GM12878 (cell line): ENCODE measurements at regions not wholly inside any gene's neighbourhood (a gene's known extent, or its start where the extent isn't known, plus 50 kb on each side); places are given as distances from the start of the nearest gene placed in this dataset.

Experiments
- ATF3 ChIP-seq: IDR thresholded peaks from 2 replicates; pipeline ENCODE4 v1.6.1; 2011; ENCODE audit warnings: low read depth, mild to moderate bottlenecking, low read length, moderate library complexity, borderline replicate concordance; ENCODE audit errors: extremely low read depth
- BACH1 ChIP-seq: fragments of 450-650 bp; IDR thresholded peaks from 2 replicates; pipeline ENCODE4 v1.6.1; 2017; ENCODE audit warnings: mild to moderate bottlenecking, borderline replicate concordance
- CEBPZ ChIP-seq: fragments of 150-350 bp; IDR thresholded peaks from 2 replicates; pipeline ENCODE4 v1.6.1; 2016; ENCODE audit warnings: low read depth, low read length
- CHD1 ChIP-seq: IDR thresholded peaks from 2 replicates; pipeline ENCODE4 v1.6.1; 2012; ENCODE audit warnings: low read depth, low read length, improper control_type of control experiment
- CHD2 ChIP-seq: IDR thresholded peaks from 2 replicates; pipeline ENCODE4 v1.6.1; 2011; ENCODE audit warnings: low read depth, low read length, improper control_type of control experiment, borderline replicate concordance
- FOS ChIP-seq: IDR thresholded peaks from 3 replicates; pipeline ENCODE4 v1.6.1; 2011; ENCODE audit warnings: borderline replicate concordance; ENCODE audit not compliant: insufficient read length; ENCODE audit errors: extremely low read depth
- GATAD2B ChIP-seq: fragments of 450-650 bp; conservative IDR thresholded peaks from 2 replicates; pipeline ENCODE4 v1.6.1; 2017; ENCODE audit warnings: low read depth, mild to moderate bottlenecking, moderate library complexity
- IRF5 ChIP-seq: fragments of 450-650 bp; IDR thresholded peaks from 2 replicates; pipeline ENCODE4 v1.6.1; 2017; ENCODE audit warnings: borderline replicate concordance
- MAX ChIP-seq: IDR thresholded peaks from 2 replicates; pipeline ENCODE4 v1.6.1; 2012; ENCODE audit warnings: low read depth, low read length, improper control_type of control experiment
- MEF2A ChIP-seq: IDR thresholded peaks from 2 replicates; pipeline ENCODE4 v1.6.1; 2011; ENCODE audit warnings: low read depth, mild to moderate bottlenecking, low read length, moderate library complexity; ENCODE audit not compliant: insufficient read depth
- MLLT1 ChIP-seq: fragments of 450-650 bp; IDR thresholded peaks from 2 replicates; pipeline ENCODE4 v1.6.1; 2016; ENCODE audit warnings: mild to moderate bottlenecking
- MYC ChIP-seq: IDR thresholded peaks from 2 replicates; pipeline ENCODE4 v1.6.1; 2011; ENCODE audit warnings: mild to moderate bottlenecking, low read length, moderate library complexity, inconsistent platforms; ENCODE audit not compliant: insufficient read depth, insufficient replicate concordance, insufficient read length, severe bottlenecking
- NBN ChIP-seq: fragments of 450-650 bp; IDR thresholded peaks from 2 replicates; pipeline ENCODE4 v1.6.1; 2016
- PRDM15 ChIP-seq: fragments of 450-650 bp; formaldehyde crosslinking; IDR thresholded peaks from 2 replicates; pipeline ENCODE4 v1.4.0; 2020; ENCODE audit warnings: mild to moderate bottlenecking, moderate library complexity
- RB1 ChIP-seq: fragments of 450-650 bp; formaldehyde crosslinking; IDR thresholded peaks from 2 replicates; pipeline ENCODE4 v1.6.1; 2017; ENCODE audit warnings: mild to moderate bottlenecking, borderline replicate concordance
- SIN3A ChIP-seq: IDR thresholded peaks from 2 replicates; pipeline ENCODE4 v1.6.1; 2012; ENCODE audit warnings: low read depth, low read length, improper control_type of control experiment
- SIX5 ChIP-seq: IDR thresholded peaks from 2 replicates; pipeline ENCODE4 v1.6.1; 2011; ENCODE audit warnings: mild to moderate bottlenecking, low read depth, low read length, moderate library complexity; ENCODE audit not compliant: severe bottlenecking
- SREBF1 ChIP-seq: IDR thresholded peaks from 2 replicates; pipeline ENCODE4 v1.6.1; 2012; ENCODE audit warnings: mild to moderate bottlenecking, low read length
- TARDBP ChIP-seq: IDR thresholded peaks from 2 replicates; pipeline ENCODE4 v1.6.1; 2016; ENCODE audit warnings: borderline replicate concordance
- TCF3 ChIP-seq: IDR thresholded peaks from 2 replicates; pipeline ENCODE4 v1.6.1; 2012; ENCODE audit warnings: low read depth, mild to moderate bottlenecking, low read length, borderline replicate concordance; ENCODE audit not compliant: insufficient read depth
- YBX1 ChIP-seq: fragments of 450-650 bp; IDR thresholded peaks from 2 replicates; pipeline ENCODE4 v1.6.1; 2016; ENCODE audit warnings: antibody characterized with exemption
- ZSCAN29 ChIP-seq: fragments of 450-650 bp; IDR thresholded peaks from 2 replicates; pipeline ENCODE4 v1.6.1; 2017; ENCODE audit warnings: mild to moderate bottlenecking, moderate library complexity

GRCh38 chr7:20030915-20031362 is 186.2 kb downstream of the MACC1 start (continued):
- no peak for TF ChIP-seq MLLT1
- no peak for TF ChIP-seq RB1
- no peak for TF ChIP-seq TCF3
- TF ChIP-seq PRDM15 (CRISPR knock-in tag): no peak
- TF ChIP-seq IRF5: no peak
- TF ChIP-seq TARDBP: no peak
- no peak for TF ChIP-seq CHD1
- no peak for TF ChIP-seq MAX
- TF ChIP-seq MYC: no peak
- no peak for TF ChIP-seq SREBF1
- no peak for TF ChIP-seq ATF3
- no peak for TF ChIP-seq SIN3A
- peak; percentile 97 for TF ChIP-seq MEF2A
- TF ChIP-seq CEBPZ: no peak
- TF ChIP-seq NBN: no peak
- no peak for TF ChIP-seq SIX5
- TF ChIP-seq CHD2: no peak
- no peak for TF ChIP-seq FOS
- no peak for TF ChIP-seq YBX1
- TF ChIP-seq ZSCAN29: no peak
- TF ChIP-seq GATAD2B: no peak
- TF ChIP-seq BACH1: no peak
